ENCODE measurements at regions not wholly inside any gene's neighbourhood (a gene's known extent, or its start where the extent isn't known, plus 50 kb on each side); places are given as distances from the start of the nearest gene placed in this dataset.

GRCh38 chr11:97894978-97895377, 1125.8 kb upstream of the CNTN5 start:
- TF ChIP-seq CTCF (IDR thresholded peaks at IDR 0.05): no peak
- TF ChIP-seq POLR2AphosphoS5 (IDR thresholded peaks at IDR 0.05): no peak
